ENCODE measurements at regions not wholly inside any gene's neighbourhood (a gene's known extent, or its start where the extent isn't known, plus 50 kb on each side); places are given as distances from the start of the nearest gene placed in this dataset.

DNA sequence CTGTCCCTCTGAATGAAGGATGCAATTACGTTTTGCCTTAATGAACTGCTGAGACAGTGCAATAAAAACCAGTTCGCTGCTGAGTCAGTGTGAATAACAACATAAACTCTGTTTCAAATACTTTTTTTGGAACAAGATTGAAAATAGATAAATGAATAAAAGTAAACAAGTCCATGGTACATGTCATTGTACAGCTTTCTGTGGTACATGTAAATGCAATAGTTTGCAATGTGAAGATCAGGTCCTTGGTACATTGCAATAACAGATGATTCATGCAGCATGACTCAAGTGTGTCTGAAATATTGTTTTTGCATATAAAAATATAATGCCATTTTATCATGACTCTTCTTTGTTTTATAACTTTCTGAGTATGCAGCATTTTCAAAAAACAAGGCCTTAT is 193.4 kb upstream of the PACRGL start:
- no peak overlapping the region for H2BK12ac ChIP-seq (ENCODE audit: low read length)
- H3K27ac ChIP-seq (replicated peaks; ENCODE audit: low read length) = no peak overlapping the region
- H2BK120ac ChIP-seq (ENCODE audit: low read depth, low read length) = no peak overlapping the region
- no peak overlapping the region for H3K14ac ChIP-seq (ENCODE audit: low read length)
- H3K9ac ChIP-seq (ENCODE audit: low read depth, low read length, poor library complexity) = no peak overlapping the region
- H3K36me3 ChIP-seq (replicated peaks in 1 of 2; ENCODE audit: control insufficient read depth in 2 of 2, insufficient read depth in 2 of 2, low read length in 2 of 2) = peaks cover 0 to 18% of the 10 kb centered on the region in 2 donors
- H3K18ac ChIP-seq (ENCODE audit: low read length) = no peak overlapping the region
- H4K8ac ChIP-seq (ENCODE audit: low read depth, low read length) = no peak overlapping the region
- H2AFZ ChIP-seq (ENCODE audit: low read length) = no peak overlapping the region
- H3K27me3 ChIP-seq (ENCODE audit: control insufficient read depth in 3 of 3, insufficient read depth in 3 of 3, low read depth in 1 of 3, low read length in 3 of 3) = no peaks in the 10 kb centered on the region
- no CpG with 5 or more reads among the region's 2 CpGs for WGBS, 2 donors (ENCODE audit: extremely low coverage in 2 of 2, insufficient read length in 2 of 2, insufficient replicate concordance in 1 of 2)
- no peak overlapping the region for H2BK15ac ChIP-seq (ENCODE audit: low read length)
- no peak overlapping the region for H4K91ac ChIP-seq (ENCODE audit: low read depth, low read length, poor library complexity)
- no peak overlapping the region for H3K4me3 ChIP-seq (ENCODE audit: low read length in 2 of 2)
- no peaks in the 10 kb centered on the region for H3K79me1 ChIP-seq (ENCODE audit: low read depth, low read length)
- H3K4ac ChIP-seq (ENCODE audit: low read length) = no peak overlapping the region
- H3K4me2 ChIP-seq (ENCODE audit: insufficient read depth, low read length, poor library complexity, severe bottlenecking) = no peak overlapping the region
- H3K23ac ChIP-seq (ENCODE audit: low read depth, low read length, poor library complexity) = no peak overlapping the region
- DNase-seq (ENCODE audit: low spot score) = no peak
- no peak overlapping the region for H2AK5ac ChIP-seq (ENCODE audit: low read depth, low read length)
- H2BK5ac ChIP-seq (ENCODE audit: low read length) = no peak overlapping the region
- H3K4me1 ChIP-seq (ENCODE audit: control insufficient read depth in 2 of 2, insufficient read depth in 1 of 2, low read depth in 1 of 2, low read length in 2 of 2) = no peaks in the 10 kb centered on the region
- no peaks in the 10 kb centered on the region for H3K9me3 ChIP-seq (replicated peaks in 1 of 2; ENCODE audit: control insufficient read depth in 2 of 2, insufficient read depth in 1 of 2, low read depth in 1 of 2, low read length in 2 of 2)

GRCh38 chr4:20509315-20509714 is 190.9 kb upstream of the PACRGL start:
- no peak overlapping the region for H2BK120ac ChIP-seq (ENCODE audit: low read depth, low read length)
- no peak for DNase-seq (ENCODE audit: low spot score)
- H3K9me3 ChIP-seq (replicated peaks in 1 of 2; ENCODE audit: control insufficient read depth in 2 of 2, insufficient read depth in 1 of 2, low read depth in 1 of 2, low read length in 2 of 2) = no peaks in the 10 kb centered on the region
- H3K23ac ChIP-seq (ENCODE audit: low read depth, low read length, poor library complexity) = no peak overlapping the region
- no peaks in the 10 kb centered on the region for H3K27me3 ChIP-seq (ENCODE audit: control insufficient read depth in 3 of 3, insufficient read depth in 3 of 3, low read depth in 1 of 3, low read length in 3 of 3)
- no peaks in the 10 kb centered on the region for H3K79me1 ChIP-seq (ENCODE audit: low read depth, low read length)
- H4K8ac ChIP-seq (ENCODE audit: low read depth, low read length) = no peak overlapping the region
- H2AK5ac ChIP-seq (ENCODE audit: low read depth, low read length) = no peak overlapping the region
- H3K4me3 ChIP-seq (ENCODE audit: low read length in 2 of 2) = no peak overlapping the region
- H3K4me1 ChIP-seq (ENCODE audit: control insufficient read depth in 2 of 2, insufficient read depth in 1 of 2, low read depth in 1 of 2, low read length in 2 of 2) = no peaks in the 10 kb centered on the region
- no peak overlapping the region for H3K14ac ChIP-seq (ENCODE audit: low read length)
- H3K27ac ChIP-seq (replicated peaks; ENCODE audit: low read length) = no peak overlapping the region
- H2BK15ac ChIP-seq (ENCODE audit: low read length) = no peak overlapping the region
- H2AFZ ChIP-seq (ENCODE audit: low read length) = no peak overlapping the region
- H3K18ac ChIP-seq (ENCODE audit: low read length) = no peak overlapping the region
- H3K36me3 ChIP-seq (replicated peaks in 1 of 2; ENCODE audit: control insufficient read depth in 2 of 2, insufficient read depth in 2 of 2, low read length in 2 of 2) = peaks cover 0 to 33% of the 10 kb centered on the region in 2 donors
- WGBS, 2 donors (ENCODE audit: extremely low coverage in 2 of 2, insufficient read length in 2 of 2, insufficient replicate concordance in 1 of 2) = no CpG with 5 or more reads among the region's 2 CpGs
- H3K4ac ChIP-seq (ENCODE audit: low read length) = no peak overlapping the region
- no peak overlapping the region for H3K9ac ChIP-seq (ENCODE audit: low read depth, low read length, poor library complexity)
- H3K4me2 ChIP-seq (ENCODE audit: insufficient read depth, low read length, poor library complexity, severe bottlenecking) = no peak overlapping the region
- no peak overlapping the region for H2BK5ac ChIP-seq (ENCODE audit: low read length)
- no peak overlapping the region for H2BK12ac ChIP-seq (ENCODE audit: low read length)
- no peak overlapping the region for H4K91ac ChIP-seq (ENCODE audit: low read depth, low read length, poor library complexity)

- no peak overlapping the region for H2BK120ac ChIP-seq (ENCODE audit: low read depth, low read length)
- no peak overlapping the region for H4K91ac ChIP-seq (ENCODE audit: low read depth, low read length, poor library complexity)
- no peak overlapping the region for H3K23ac ChIP-seq (ENCODE audit: low read depth, low read length, poor library complexity)
- no peak overlapping the region for H4K8ac ChIP-seq (ENCODE audit: low read depth, low read length)
- no peak overlapping the region for H3K27ac ChIP-seq (replicated peaks; ENCODE audit: low read length)
- no peak overlapping the region for H3K4ac ChIP-seq (ENCODE audit: low read length)
- H3K27me3 ChIP-seq (ENCODE audit: control insufficient read depth in 3 of 3, insufficient read depth in 3 of 3, low read depth in 1 of 3, low read length in 3 of 3) = no peaks in the 10 kb centered on the region
- no peak overlapping the region for H2AFZ ChIP-seq (ENCODE audit: low read length)
- H2AK5ac ChIP-seq (ENCODE audit: low read depth, low read length) = no peak overlapping the region
- H3K79me1 ChIP-seq (ENCODE audit: low read depth, low read length) = no peaks in the 10 kb centered on the region
- no peak overlapping the region for H3K4me2 ChIP-seq (ENCODE audit: insufficient read depth, low read length, poor library complexity, severe bottlenecking)
- no CpG with 5 or more reads among the region's 7 CpGs for WGBS, 2 donors (ENCODE audit: extremely low coverage in 2 of 2, insufficient read length in 2 of 2, insufficient replicate concordance in 1 of 2)
- no peak overlapping the region for H2BK12ac ChIP-seq (ENCODE audit: low read length)
- no peak for DNase-seq (ENCODE audit: low spot score)
- H2BK5ac ChIP-seq (ENCODE audit: low read length) = no peak overlapping the region
- H3K9ac ChIP-seq (ENCODE audit: low read depth, low read length, poor library complexity) = no peak overlapping the region
- H3K14ac ChIP-seq (ENCODE audit: low read length) = no peak overlapping the region
- peaks cover 0 to 43% of the 10 kb centered on the region in 2 donors for H3K36me3 ChIP-seq (replicated peaks in 1 of 2; ENCODE audit: control insufficient read depth in 2 of 2, insufficient read depth in 2 of 2, low read length in 2 of 2)
- H3K4me3 ChIP-seq (ENCODE audit: low read length in 2 of 2) = no peak overlapping the region
- no peaks in the 10 kb centered on the region for H3K4me1 ChIP-seq (ENCODE audit: control insufficient read depth in 2 of 2, insufficient read depth in 1 of 2, low read depth in 1 of 2, low read length in 2 of 2)
- H3K9me3 ChIP-seq (replicated peaks in 1 of 2; ENCODE audit: control insufficient read depth in 2 of 2, insufficient read depth in 1 of 2, low read depth in 1 of 2, low read length in 2 of 2) = no peaks in the 10 kb centered on the region
- H2BK15ac ChIP-seq (ENCODE audit: low read length) = no peak overlapping the region
- no peak overlapping the region for H3K18ac ChIP-seq (ENCODE audit: low read length)
These were observed 188.0 kb upstream of the PACRGL start for GRCh38 chr4:20512033-20512792.

- Histone ChIP-seq H3K18ac (ENCODE audit: low read length) (no peak overlapping the region), H3K79me1 (ENCODE audit: low read depth, low read length) (no peaks in the 10 kb centered on the region), H2BK12ac (ENCODE audit: low read length) (no peak overlapping the region), H3K23ac (ENCODE audit: low read depth, low read length, poor library complexity) (no peak overlapping the region), H3K4me3 (ENCODE audit: low read length in 2 of 2) (no peak overlapping the region), H3K27ac (replicated peaks; ENCODE audit: low read length) (no peak overlapping the region), H2AK5ac (ENCODE audit: low read depth, low read length) (no peak overlapping the region), H3K9ac (ENCODE audit: low read depth, low read length, poor library complexity) (no peak overlapping the region), H2AFZ (ENCODE audit: low read length) (no peak overlapping the region), H3K4me2 (ENCODE audit: insufficient read depth, low read length, poor library complexity, severe bottlenecking) (no peak overlapping the region), H3K14ac (ENCODE audit: low read length) (no peak overlapping the region), H2BK120ac (ENCODE audit: low read depth, low read length) (no peak overlapping the region), H4K91ac (ENCODE audit: low read depth, low read length, poor library complexity) (no peak overlapping the region), H3K4me1 (ENCODE audit: control insufficient read depth in 2 of 2, insufficient read depth in 1 of 2, low read depth in 1 of 2, low read length in 2 of 2) (no peaks in the 10 kb centered on the region), H3K4ac (ENCODE audit: low read length) (no peak overlapping the region), H3K9me3 (replicated peaks in 1 of 2; ENCODE audit: control insufficient read depth in 2 of 2, insufficient read depth in 1 of 2, low read depth in 1 of 2, low read length in 2 of 2) (no peaks in the 10 kb centered on the region), H4K8ac (ENCODE audit: low read depth, low read length) (no peak overlapping the region), H2BK5ac (ENCODE audit: low read length) (no peak overlapping the region), H2BK15ac (ENCODE audit: low read length) (no peak overlapping the region), H3K36me3 (replicated peaks in 1 of 2; ENCODE audit: control insufficient read depth in 2 of 2, insufficient read depth in 2 of 2, low read length in 2 of 2) (peaks cover 0 to 43% of the 10 kb centered on the region in 2 donors), H3K27me3 (ENCODE audit: control insufficient read depth in 3 of 3, insufficient read depth in 3 of 3, low read depth in 1 of 3, low read length in 3 of 3) (no peaks in the 10 kb centered on the region)
- DNase-seq (ENCODE audit: low spot score) = no peak
- no CpG with 5 or more reads among the region's 5 CpGs for WGBS, 2 donors (ENCODE audit: extremely low coverage in 2 of 2, insufficient read length in 2 of 2, insufficient replicate concordance in 1 of 2)
These were observed 187.3 kb upstream of the PACRGL start for GRCh38 chr4:20512985-20513384.

Data from neuronal stem cell (in vitro differentiated cells).